GM23338 (cell line): ENCODE measurements at regions not wholly inside any gene's neighbourhood (a gene's known extent, or its start where the extent isn't known, plus 50 kb on each side); places are given as distances from the start of the nearest gene placed in this dataset.

Experiments used
- ATAC-seq: fragments of 200-7000 bp; cut with Tn5 transposase; 3 replicates; pipeline ENCODE4 v1.9.1; 2020
- DNase-seq: peaks from one replicate; pipeline ENCODE4 v3.0.0-alpha.2; 2015; ENCODE audit warnings: low spot score
- H2AFZ ChIP-seq: fragments of 200-600 bp; sonication (generic); 2 replicates; pipeline ENCODE4 v1.8.0; 2016; ENCODE audit warnings: antibody characterized with exemption, mild to moderate bottlenecking, moderate library complexity
- H3F3A ChIP-seq: fragments of 200-600 bp; sonication (generic); replicated peaks from 2 replicates; pipeline ENCODE4 v1.8.0; 2017; ENCODE audit warnings: antibody characterized with exemption, mixed run types, low read depth
- H3K27ac ChIP-seq: fragments of 200-600 bp; sonication (generic); 2 replicates; pipeline ENCODE4 v1.6.1; 2016; ENCODE audit warnings: low read depth
- H3K27me3 ChIP-seq: fragments of 200-600 bp; sonication (generic); 2 replicates; pipeline ENCODE4 v1.8.0; 2016; ENCODE audit warnings: mild to moderate bottlenecking, mixed run types, moderate library complexity; ENCODE audit not compliant: insufficient read depth
- H3K36me3 ChIP-seq: fragments of 200-600 bp; sonication (generic); 2 replicates; pipeline ENCODE4 v1.8.0; 2016; ENCODE audit warnings: mild to moderate bottlenecking; ENCODE audit not compliant: insufficient read depth
- H3K4me1 ChIP-seq: fragments of 200-600 bp; sonication (generic); 2 replicates; pipeline ENCODE4 v1.8.0; 2016; ENCODE audit warnings: mild to moderate bottlenecking, moderate library complexity; ENCODE audit not compliant: insufficient read depth
- H3K4me2 ChIP-seq: fragments of 200-600 bp; sonication (generic); 2 replicates; pipeline ENCODE4 v1.7.1; 2017; ENCODE audit warnings: mixed run types
- H3K4me3 ChIP-seq: fragments of 200-600 bp; sonication (generic); 2 replicates; pipeline ENCODE4 v1.6.1; 2016; ENCODE audit warnings: mixed run types
- H3K79me2 ChIP-seq: fragments of 200-600 bp; sonication (generic); replicated peaks from 2 replicates; pipeline ENCODE4 v1.8.0; 2017; ENCODE audit warnings: mild to moderate bottlenecking; ENCODE audit not compliant: insufficient read depth
- H3K9me2 ChIP-seq: fragments of 200-600 bp; sonication (generic); 2 replicates; pipeline ENCODE4 v1.8.0; 2017; ENCODE audit not compliant: insufficient read depth
- H4K20me1 ChIP-seq: fragments of 200-600 bp; sonication (generic); replicated peaks from 2 replicates; pipeline ENCODE4 v1.8.0; 2017; ENCODE audit warnings: mild to moderate bottlenecking; ENCODE audit not compliant: insufficient read depth
- H3K27ac Mint-ChIP-seq: 2 replicates; pipeline ENCODE4 v1.8.0; 2020; ENCODE audit warnings: inconsistent platforms, mild to moderate bottlenecking, moderate library complexity, mixed read lengths
- H3K27me3 Mint-ChIP-seq: 3 replicates; pipeline ENCODE4 v1.8.0; 2022; ENCODE audit warnings: low read depth, mild to moderate bottlenecking, moderate library complexity, mixed read lengths, inconsistent platforms; ENCODE audit not compliant: insufficient read depth, poor library complexity
- H3K36me3 Mint-ChIP-seq: 3 replicates; pipeline ENCODE4 v1.8.0; 2021; ENCODE audit warnings: low read depth, mild to moderate bottlenecking, inconsistent platforms, moderate library complexity, mixed read lengths
- H3K4me1 Mint-ChIP-seq: 3 replicates; pipeline ENCODE4 v1.8.0; 2020; ENCODE audit warnings: mild to moderate bottlenecking, inconsistent platforms, mixed read lengths
- H3K4me3 Mint-ChIP-seq: 3 replicates; pipeline ENCODE4 v1.8.0; 2021; ENCODE audit warnings: moderate library complexity, mild to moderate bottlenecking, inconsistent platforms, mixed read lengths
- H3K9me3 Mint-ChIP-seq: 3 replicates; pipeline ENCODE4 v1.8.0; 2020; ENCODE audit warnings: moderate library complexity, mild to moderate bottlenecking, inconsistent platforms, mixed read lengths
- CREB1 ChIP-seq: fragments of 250-450 bp; sonication (Bioruptor Pico); IDR thresholded peaks from 2 replicates; pipeline ENCODE4 v1.5.0; 2020; ENCODE audit warnings: low read depth, mild to moderate bottlenecking, moderate library complexity
- CTCF ChIP-seq, 2 experiments: fragments of 200-600 bp in 1 of 2; sonication (generic) in 1 of 2; conservative IDR thresholded peaks; 2 replicates each; pipeline versions ENCODE4 v1.5.1 to v1.6.1; 2016 to 2017; ENCODE audit warnings: antibody characterized with exemption in 2 of 2, low read depth in 2 of 2, mild to moderate bottlenecking in 2 of 2, moderate library complexity in 1 of 2
- ETS1 ChIP-seq: IDR thresholded peaks from 2 replicates; pipeline ENCODE4 v1.6.1; 2016; ENCODE audit warnings: antibody characterized with exemption
- EZH2 ChIP-seq: fragments of 200-600 bp; sonication (generic); IDR thresholded peaks from one replicate; pipeline ENCODE4 v1.8.0; 2017; ENCODE audit warnings: antibody characterized with exemption, mild to moderate bottlenecking, low read depth; ENCODE audit not compliant: unreplicated experiment
- EZH2phosphoT487 ChIP-seq: fragments of 200-600 bp; sonication (generic); IDR thresholded peaks from one replicate; pipeline ENCODE4 v1.8.1; 2018; ENCODE audit warnings: antibody characterized with exemption; ENCODE audit not compliant: unreplicated experiment
- JUNB ChIP-seq: IDR thresholded peaks from one replicate; pipeline ENCODE4 v1.6.1; 2016; ENCODE audit warnings: antibody characterized with exemption; ENCODE audit not compliant: unreplicated experiment
- NANOG ChIP-seq: IDR thresholded peaks from 2 replicates; pipeline ENCODE4 v1.6.1; 2016; ENCODE audit warnings: antibody characterized with exemption, borderline replicate concordance
- POLR2AphosphoS5 ChIP-seq: IDR thresholded peaks from 2 replicates; pipeline ENCODE4 v1.6.1; 2016; ENCODE audit warnings: antibody characterized with exemption, low read depth
- REST ChIP-seq: IDR thresholded peaks from one replicate; pipeline ENCODE4 v1.6.1; 2018; ENCODE audit warnings: antibody characterized with exemption; ENCODE audit not compliant: unreplicated experiment
- STAT1 ChIP-seq: IDR thresholded peaks from one replicate; pipeline ENCODE4 v1.6.1; 2016; ENCODE audit warnings: antibody characterized with exemption; ENCODE audit not compliant: unreplicated experiment
- ZNF114 ChIP-seq: fragments of 250-450 bp; sonication (Bioruptor Pico); IDR thresholded peaks from 2 replicates; pipeline ENCODE4 v1.5.0; 2020; ENCODE audit warnings: mild to moderate bottlenecking, moderate library complexity
- ZNF331 ChIP-seq: fragments of 250-450 bp; sonication (Bioruptor Pico); IDR thresholded peaks from 2 replicates; pipeline ENCODE4 v1.5.0; 2020; ENCODE audit warnings: low read depth, mild to moderate bottlenecking, moderate library complexity
- ZNF462 ChIP-seq: fragments of 250-450 bp; sonication (Bioruptor Pico); IDR thresholded peaks from 2 replicates; pipeline ENCODE4 v1.5.0; 2020; ENCODE audit warnings: mild to moderate bottlenecking, moderate library complexity

- Histone ChIP-seq H3K4me2 (no peak overlapping the region), H3F3A (no peaks in the 10 kb centered on the region), H3K4me1 (peaks cover 9% of the 10 kb centered on the region), H3K36me3 (no peaks in the 10 kb centered on the region), H3K4me3 (no peak overlapping the region), H4K20me1 (no peaks in the 10 kb centered on the region), H3K9me2 (peaks cover 15% of the 10 kb centered on the region), H2AFZ (no peak overlapping the region), H3K27me3 (no peaks in the 10 kb centered on the region), H3K79me2 (no peaks in the 10 kb centered on the region), H3K27ac (no peak overlapping the region)
- H3K27ac Mint-ChIP-seq: no peak overlapping the region
- no peaks in the 10 kb centered on the region for H3K9me3 Mint-ChIP-seq
- H3K4me1 Mint-ChIP-seq: peaks cover 10% of the 10 kb centered on the region; the same call in 2 of the 3 replicates
- no peak for DNase-seq
- no peak for ATAC-seq
- H3K4me3 Mint-ChIP-seq: no peak overlapping the region
- H3K27me3 Mint-ChIP-seq: no peaks in the 10 kb centered on the region
- TF ChIP-seq CREB1 (no peak), POLR2AphosphoS5 (no peak), NANOG (no peak), ETS1 (no peak), STAT1 (no peak), JUNB (no peak), CTCF (conservative IDR thresholded peaks at IDR 0.05; ENCODE audit: low read depth in 2 of 2) (no peak), EZH2phosphoT487 (no peak), ZNF462 (no peak), ZNF114 (CRISPR knock-in tag) (no peak), EZH2 (no peak), REST (no peak), ZNF331 (CRISPR knock-in tag) (no peak)
- no peaks in the 10 kb centered on the region for H3K36me3 Mint-ChIP-seq
Measured at GRCh38 chr11:106420686-106421085, 343.2 kb downstream of the AASDHPPT start.
